DMS153 treated with DMSO at 0.1 percent for 48 hours (cell line): ENCODE measurements at regions not wholly inside any gene's neighbourhood (a gene's known extent, or its start where the extent isn't known, plus 50 kb on each side); places are given as distances from the start of the nearest gene placed in this dataset.
A peak's percentile ranks its signal among the peaks of the same experiment; 100 is the strongest.

Source experiments
- DNase-seq: peaks from one replicate; lab custom pipeline; 2025; ENCODE audit not compliant: unreplicated experiment; lab: John Stamatoyannopoulos, UW

GRCh38 chr14:82309199-82309598 lies 775.5 kb upstream of the SEL1L start:
- DNase-seq = no peak

DNA sequence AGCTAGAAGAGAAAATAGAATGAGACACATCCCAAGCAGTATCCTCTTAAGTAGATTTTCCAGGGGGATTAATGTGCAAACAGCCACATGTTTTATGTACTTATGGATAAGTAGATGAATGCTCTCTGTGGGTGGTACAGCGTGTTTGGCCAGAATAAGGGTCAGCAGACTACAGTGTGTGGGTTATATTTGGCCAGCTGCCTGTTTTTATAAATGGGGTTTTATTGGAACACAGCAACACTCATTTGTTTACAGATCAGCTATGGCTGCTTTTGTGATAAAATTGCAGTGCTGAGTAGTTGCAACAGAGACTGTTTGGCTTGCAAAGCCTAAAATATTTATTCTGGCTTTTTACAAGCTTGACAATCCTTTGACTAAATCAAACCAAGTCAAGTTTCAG lies 780.2 kb upstream of the SEL1L start:
- DNase-seq = peak; percentile 70

- DNase-seq = no peak
Measured at GRCh38 chr14:82328442-82328841, 794.8 kb upstream of the SEL1L start.

GRCh38 chr14:82341261-82341810 lies 807.7 kb upstream of the SEL1L start:
- no peak for DNase-seq

GRCh38 chr14:82342596-82342995 lies 808.9 kb upstream of the SEL1L start:
- no peak for DNase-seq

DNA sequence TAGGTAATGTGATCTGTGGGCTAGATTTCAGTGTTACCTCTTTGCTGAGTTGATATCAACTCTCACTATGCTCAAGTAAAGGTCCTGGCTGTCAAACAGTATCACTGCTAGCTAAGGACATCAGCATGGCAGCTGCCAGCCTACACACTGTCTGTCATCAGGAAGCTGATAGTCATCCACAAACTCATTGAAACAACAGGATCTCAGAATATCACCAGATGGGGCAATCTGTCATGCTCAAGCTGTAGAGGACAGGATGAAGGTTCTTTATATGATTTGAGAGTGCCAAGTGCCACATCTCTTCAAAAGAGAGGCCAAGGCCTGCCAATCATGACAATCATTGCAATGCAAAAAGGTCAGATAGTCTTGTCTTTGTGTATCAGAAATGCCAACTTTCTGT lies 811.5 kb upstream of the SEL1L start:
- no peak for DNase-seq

- no peak for DNase-seq
Measured at GRCh38 chr14:82354126-82354525, 820.5 kb upstream of the SEL1L start.

DNA sequence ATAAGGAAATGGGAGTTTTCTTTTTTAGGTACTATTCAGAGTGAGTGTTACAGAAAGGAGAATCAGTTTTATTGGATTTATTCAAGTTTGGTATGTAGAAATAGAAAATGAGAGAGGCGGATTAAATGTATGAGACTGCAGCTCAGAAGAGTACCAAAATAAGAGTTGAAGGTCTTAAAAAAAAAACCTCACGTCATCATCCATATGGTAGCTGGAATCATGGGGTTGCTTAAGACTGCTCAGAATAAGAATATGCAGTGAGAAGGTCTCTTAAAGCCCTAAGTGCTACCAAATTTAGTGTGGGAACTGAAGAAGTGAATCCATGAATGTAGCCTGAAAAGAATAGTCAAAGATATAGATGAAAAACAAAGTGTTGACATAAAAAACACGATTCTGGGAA lies 825.5 kb upstream of the SEL1L start:
- no peak for DNase-seq

- DNase-seq = no peak
Measured at GRCh38 chr14:82362452-82362851, 828.8 kb upstream of the SEL1L start.

DNA sequence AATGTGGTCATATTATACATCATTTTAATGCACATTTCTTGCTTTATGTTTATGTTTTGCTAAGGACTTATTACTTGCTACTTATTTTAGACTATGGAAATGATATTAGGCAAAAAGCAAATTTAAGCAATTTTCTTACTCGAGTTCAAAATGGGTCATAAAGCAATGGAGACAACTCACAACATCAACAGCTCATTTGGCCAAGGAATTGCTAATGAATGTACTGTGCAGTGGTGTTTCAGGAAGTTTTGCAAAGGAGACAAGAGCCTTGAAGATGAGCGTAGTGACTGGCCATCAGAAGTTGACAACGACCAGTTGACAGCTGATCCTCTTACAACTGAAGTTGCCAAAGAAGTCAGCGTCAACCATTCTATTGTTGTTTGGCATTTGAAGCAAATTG lies 831.8 kb upstream of the SEL1L start:
- DNase-seq = no peak

DNA sequence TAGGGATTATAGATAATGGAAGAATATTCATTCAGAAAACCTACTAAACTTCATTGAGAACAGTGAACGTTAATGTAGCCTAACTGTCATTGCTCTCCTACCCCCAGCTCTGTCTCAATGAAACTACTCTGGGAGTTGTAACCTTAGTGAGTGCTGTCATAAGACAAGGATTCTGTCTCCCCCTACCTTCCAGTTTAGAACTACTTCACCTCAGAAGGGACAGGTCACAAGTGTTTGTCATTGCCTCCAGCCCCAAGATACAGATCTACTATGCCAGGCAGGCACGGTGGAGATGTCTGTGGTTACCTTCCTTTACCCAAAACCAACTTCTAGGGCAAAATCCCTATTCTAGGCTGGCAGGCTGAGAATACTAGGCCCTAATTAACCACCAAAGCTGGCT lies 833.1 kb upstream of the SEL1L start:
- DNase-seq = no peak

DNA sequence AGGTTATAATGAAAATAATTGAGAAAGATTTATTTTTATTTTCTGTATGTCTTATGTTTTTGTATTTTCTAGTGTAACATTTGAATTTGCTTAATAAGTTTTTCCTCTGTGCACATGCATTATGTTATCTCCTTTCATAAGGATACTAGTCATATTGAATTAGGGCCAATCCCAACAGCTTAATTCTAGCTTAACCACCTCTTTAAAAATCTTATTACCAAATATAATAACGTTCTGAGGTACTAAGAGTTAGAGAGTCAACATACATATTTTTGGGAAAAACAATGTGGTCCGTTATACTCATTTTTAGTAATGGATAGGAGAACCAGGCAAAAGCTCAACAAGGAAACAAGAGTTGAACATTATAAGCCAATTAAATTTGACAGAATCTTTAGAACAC lies 845.6 kb upstream of the SEL1L start:
- DNase-seq = no peak

DNA sequence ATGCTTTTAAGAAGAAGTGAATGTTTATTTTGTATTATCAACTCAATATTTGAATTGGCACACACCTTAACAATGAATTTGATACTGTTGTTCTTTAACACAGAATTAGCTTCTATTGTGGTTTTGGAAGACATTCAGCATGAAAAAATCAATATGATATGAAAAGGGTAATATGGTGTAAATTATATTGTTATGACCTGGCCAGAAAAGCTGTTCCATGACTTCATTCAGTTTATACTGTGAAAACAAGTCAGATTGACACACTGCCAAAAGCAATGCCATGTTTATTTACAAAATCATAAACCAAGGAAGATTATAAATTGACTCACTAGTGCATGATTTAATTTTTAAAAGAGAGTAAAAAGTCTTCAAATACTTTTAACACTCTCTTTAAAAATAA lies 851.4 kb upstream of the SEL1L start:
- peak; percentile 38 for DNase-seq

DNA sequence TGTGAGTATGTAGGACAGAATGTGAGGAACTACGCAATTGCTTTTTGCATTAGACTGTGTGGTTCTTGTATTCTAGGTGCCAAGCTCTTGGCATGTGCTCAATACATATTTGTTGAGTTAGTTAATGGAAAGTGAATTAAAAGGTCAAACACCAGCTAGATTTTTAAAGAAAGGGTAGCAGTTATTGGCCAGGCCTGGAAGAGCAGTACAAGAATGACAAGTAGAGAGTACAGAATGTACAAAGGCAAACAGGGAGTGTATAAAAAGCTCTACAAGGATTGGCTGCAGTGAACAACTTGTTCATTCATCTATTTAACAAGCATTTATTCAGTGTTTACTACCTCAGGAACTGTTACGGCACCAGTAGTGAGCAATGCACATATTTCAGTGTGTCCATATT lies 854.0 kb upstream of the SEL1L start:
- DNase-seq = no peak

DNA sequence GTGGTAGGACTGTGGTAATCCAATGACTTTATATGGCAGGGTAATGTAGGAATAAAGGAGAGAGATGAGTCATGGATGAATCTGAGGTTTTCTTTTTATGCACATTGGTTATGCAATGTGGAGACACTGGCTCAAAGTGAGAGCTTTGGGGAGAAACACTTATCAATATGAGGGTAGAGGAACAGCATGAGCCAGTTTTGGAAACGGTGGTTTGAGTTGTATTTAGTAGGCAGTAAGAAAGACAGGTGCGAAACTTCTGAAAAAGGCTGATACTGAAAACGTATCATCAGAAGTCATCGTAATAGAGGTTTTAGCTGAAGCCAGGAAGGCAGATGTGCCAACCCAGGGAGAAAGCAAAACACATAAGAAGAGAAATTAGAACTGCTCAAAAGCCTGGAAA lies 854.8 kb upstream of the SEL1L start:
- DNase-seq = no peak

DNA sequence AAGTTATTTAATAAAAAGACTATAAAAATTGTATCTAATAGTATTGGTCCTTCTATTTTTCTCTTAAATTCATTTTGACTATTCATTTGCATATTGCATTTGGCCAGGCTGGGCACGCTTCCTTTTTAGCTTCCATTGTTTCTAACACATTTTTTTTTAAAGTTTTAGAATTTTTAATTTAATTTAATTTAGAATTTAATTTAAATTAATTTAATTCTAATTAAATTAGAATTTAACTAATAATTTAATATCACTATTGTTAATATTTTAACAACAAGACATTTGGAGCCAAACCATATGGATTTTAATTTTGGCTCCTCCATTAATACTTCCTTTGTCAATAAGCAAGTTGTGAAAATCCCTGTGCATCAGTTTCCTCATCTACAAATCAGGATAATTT lies 856.9 kb upstream of the SEL1L start:
- DNase-seq = no peak

GRCh38 chr14:82394916-82395315 lies 861.3 kb upstream of the SEL1L start:
- no peak for DNase-seq

GRCh38 chr14:82398256-82398655 lies 864.6 kb upstream of the SEL1L start:
- DNase-seq = no peak

DNA sequence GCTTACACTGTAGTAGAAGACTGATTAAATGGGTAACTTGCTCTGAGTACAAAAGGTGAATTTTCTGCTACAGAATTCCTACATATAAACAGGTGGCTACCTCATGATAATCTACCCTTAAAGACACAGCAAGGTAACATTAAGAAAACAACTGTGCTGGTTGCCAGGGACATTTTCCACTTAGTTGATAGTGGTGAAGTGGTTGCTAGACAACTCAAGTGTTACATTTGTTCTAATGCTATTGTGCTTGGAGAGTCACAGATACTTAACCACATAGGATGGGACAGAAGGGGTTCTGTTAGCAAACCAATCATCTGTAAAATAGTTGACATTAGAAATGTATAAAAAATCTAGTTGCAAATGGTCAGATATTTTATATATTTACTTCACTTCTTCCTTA lies 870.3 kb upstream of the SEL1L start:
- DNase-seq = peak; percentile 30

- no peak for DNase-seq
Measured at GRCh38 chr14:82410064-82410463, 876.4 kb upstream of the SEL1L start.

- no peak for DNase-seq
Measured at GRCh38 chr14:82411298-82411697, 877.6 kb upstream of the SEL1L start.

GRCh38 chr14:82412545-82412944 lies 878.9 kb upstream of the SEL1L start:
- DNase-seq = no peak

GRCh38 chr14:82414853-82415539 lies 881.3 kb upstream of the SEL1L start:
- no peak for DNase-seq
